ENCODE measurements at regions not wholly inside any gene's neighbourhood (a gene's known extent, or its start where the extent isn't known, plus 50 kb on each side); places are given as distances from the start of the nearest gene placed in this dataset.
"Not testable (repeated sequence)": the region's sequence is repeated elsewhere in the genome, so short reads cannot be mapped to it uniquely, and the experiment has no call there.

- DNase-seq, result no peak
Observed at GRCh38 chr3:145333931-145334330, 827.1 kb downstream of the PLOD2 start.

GRCh38 chr3:145355206-145355605 is 805.8 kb downstream of the PLOD2 start:
- DNase-seq, result no peak

- no peak for DNase-seq
Observed at GRCh38 chr3:145357453-145357852, 803.5 kb downstream of the PLOD2 start.

GRCh38 chr3:145359040-145359439 is 801.9 kb downstream of the PLOD2 start:
- DNase-seq, result no peak

GRCh38 chr3:145368748-145369147 is 792.2 kb downstream of the PLOD2 start:
- no peak for DNase-seq

- no peak for DNase-seq
Observed at GRCh38 chr3:145370870-145371269, 790.1 kb downstream of the PLOD2 start.

- no peak for DNase-seq
Observed at GRCh38 chr3:145377301-145377700, 783.7 kb downstream of the PLOD2 start.

GRCh38 chr3:145383416-145383815 is 777.6 kb downstream of the PLOD2 start:
- DNase-seq, result no peak

- no peak for DNase-seq
Observed at GRCh38 chr3:145384307-145384706, 776.7 kb downstream of the PLOD2 start.

- no peak for DNase-seq
Observed at GRCh38 chr3:145387211-145387610, 773.8 kb downstream of the PLOD2 start.

GRCh38 chr3:145395421-145395820 is 765.6 kb downstream of the PLOD2 start:
- no peak for DNase-seq

- no peak for DNase-seq
Observed at GRCh38 chr3:145411605-145412004, 749.4 kb downstream of the PLOD2 start.

- no peak for DNase-seq
Observed at GRCh38 chr3:145417678-145418077, 743.3 kb downstream of the PLOD2 start.

- no peak for DNase-seq
Observed at GRCh38 chr3:145422556-145422955, 738.4 kb downstream of the PLOD2 start.

GRCh38 chr3:145427355-145427754 is 733.6 kb downstream of the PLOD2 start:
- DNase-seq, result no peak

- DNase-seq, result no peak
Observed at GRCh38 chr3:145429546-145429945, 731.4 kb downstream of the PLOD2 start.

- no peak for DNase-seq
Observed at GRCh38 chr3:145448436-145448835, 712.5 kb downstream of the PLOD2 start.

GRCh38 chr3:145450018-145450682 is 710.8 kb downstream of the PLOD2 start:
- no peak for DNase-seq

- no peak for DNase-seq
Observed at GRCh38 chr3:145457825-145458552, 703.0 kb downstream of the PLOD2 start.

- DNase-seq, result not testable (repeated sequence)
Observed at GRCh38 chr3:145459681-145460080, 701.3 kb downstream of the PLOD2 start.

GRCh38 chr3:145471976-145472375 is 689.0 kb downstream of the PLOD2 start:
- DNase-seq, result no peak

GRCh38 chr3:145482735-145483134 is 678.2 kb downstream of the PLOD2 start:
- not testable (repeated sequence) for DNase-seq

GRCh38 chr3:145483992-145484391 is 677.0 kb downstream of the PLOD2 start:
- DNase-seq, result no peak

GRCh38 chr3:145489011-145489410 is 672.0 kb downstream of the PLOD2 start:
- DNase-seq, result no peak

Measured in SIG-M5 (cell line).